GM12872 (cell line): ENCODE measurements at regions not wholly inside any gene's neighbourhood (a gene's known extent, or its start where the extent isn't known, plus 50 kb on each side); places are given as distances from the start of the nearest gene placed in this dataset.

ENCODE experiments used
- CTCF ChIP-seq: IDR thresholded peaks from 3 replicates; pipeline ENCODE4 v1.5.1; 2011; ENCODE audit warnings: low read depth, mild to moderate bottlenecking, low read length, moderate library complexity; ENCODE audit not compliant: insufficient read depth

GRCh38 chr3:166575161-166575560 lies 737.9 kb upstream of the BCHE start:
- TF ChIP-seq CTCF = no peak

- no peak for TF ChIP-seq CTCF
These were observed 732.9 kb upstream of the BCHE start for GRCh38 chr3:166570102-166570501.

GRCh38 chr3:166569589-166569988 lies 732.4 kb upstream of the BCHE start:
- no peak for TF ChIP-seq CTCF

GRCh38 chr3:166560253-166560652 lies 723.0 kb upstream of the BCHE start:
- TF ChIP-seq CTCF = no peak

GRCh38 chr3:166556955-166557354 lies 719.7 kb upstream of the BCHE start:
- no peak for TF ChIP-seq CTCF

GRCh38 chr3:166554023-166554422 lies 716.8 kb upstream of the BCHE start:
- no peak for TF ChIP-seq CTCF

GRCh38 chr3:166533740-166534139 lies 696.5 kb upstream of the BCHE start:
- TF ChIP-seq CTCF = no peak

- TF ChIP-seq CTCF = no peak
These were observed 694.5 kb upstream of the BCHE start for GRCh38 chr3:166531730-166532129.
